Middle frontal gyrus (tissue), 1 donor: ENCODE measurements at regions not wholly inside any gene's neighbourhood (a gene's known extent, or its start where the extent isn't known, plus 50 kb on each side); places are given as distances from the start of the nearest gene placed in this dataset.
"Not testable (repeated sequence)": the region's sequence is repeated elsewhere in the genome, so short reads cannot be mapped to it uniquely, and the experiment has no call there.

Source experiments
- DNase-seq: peaks from one replicate; pipeline ENCODE4 v3.0.0-alpha.2; 2015; ENCODE audit warnings: low spot score; ENCODE audit errors: extremely low spot score

- no peak for DNase-seq
Measured at GRCh38 chr1:219041141-219041540, 132.5 kb upstream of the LYPLAL1 start.

- no peak for DNase-seq
Measured at GRCh38 chr1:219041818-219042217, 131.9 kb upstream of the LYPLAL1 start.

- DNase-seq: no peak
Measured at GRCh38 chr1:219042769-219043168, 130.9 kb upstream of the LYPLAL1 start.

GRCh38 chr1:219045246-219045645, 128.4 kb upstream of the LYPLAL1 start:
- no peak for DNase-seq

- DNase-seq: no peak
Measured at GRCh38 chr1:219049501-219049900, 124.2 kb upstream of the LYPLAL1 start.

GRCh38 chr1:219050086-219050821, 123.4 kb upstream of the LYPLAL1 start:
- no peak for DNase-seq

GRCh38 chr1:219050822-219051125, 122.9 kb upstream of the LYPLAL1 start:
- DNase-seq: no peak

GRCh38 chr1:219051547-219051946, 122.1 kb upstream of the LYPLAL1 start:
- DNase-seq: no peak

GRCh38 chr1:219058891-219059820, 114.5 kb upstream of the LYPLAL1 start:
- DNase-seq: no peak

- DNase-seq: no peak
Measured at GRCh38 chr1:219060798-219061197, 112.9 kb upstream of the LYPLAL1 start.

- no peak for DNase-seq
Measured at GRCh38 chr1:219062161-219062560, 111.5 kb upstream of the LYPLAL1 start.

GRCh38 chr1:219066098-219066497, 107.6 kb upstream of the LYPLAL1 start:
- DNase-seq: no peak

GRCh38 chr1:219066631-219067349, 106.9 kb upstream of the LYPLAL1 start:
- DNase-seq: no peak

GRCh38 chr1:219067350-219067712, 106.3 kb upstream of the LYPLAL1 start:
- DNase-seq: no peak

- not testable (repeated sequence) for DNase-seq
Measured at GRCh38 chr1:219070395-219070794, 103.3 kb upstream of the LYPLAL1 start.

GRCh38 chr1:219071209-219071608, 102.5 kb upstream of the LYPLAL1 start:
- DNase-seq: no peak

GRCh38 chr1:219072329-219072728, 101.3 kb upstream of the LYPLAL1 start:
- DNase-seq: no peak

- no peak for DNase-seq
Measured at GRCh38 chr1:219074084-219074728, 99.5 kb upstream of the LYPLAL1 start.

- no peak for DNase-seq
Measured at GRCh38 chr1:219075121-219075879, 98.4 kb upstream of the LYPLAL1 start.

GRCh38 chr1:219076326-219076937, 97.2 kb upstream of the LYPLAL1 start:
- no peak for DNase-seq
